GM23338 (cell line): ENCODE measurements at regions not wholly inside any gene's neighbourhood (a gene's known extent, or its start where the extent isn't known, plus 50 kb on each side); places are given as distances from the start of the nearest gene placed in this dataset.

Experiments used
- ATAC-seq: fragments of 200-7000 bp; cut with Tn5 transposase; 3 replicates; pipeline ENCODE4 v1.9.1; 2020
- DNase-seq: peaks from one replicate; pipeline ENCODE4 v3.0.0-alpha.2; 2015; ENCODE audit warnings: low spot score
- H2AFZ ChIP-seq: fragments of 200-600 bp; sonication (generic); 2 replicates; pipeline ENCODE4 v1.8.0; 2016; ENCODE audit warnings: antibody characterized with exemption, mild to moderate bottlenecking, moderate library complexity
- H3F3A ChIP-seq: fragments of 200-600 bp; sonication (generic); replicated peaks from 2 replicates; pipeline ENCODE4 v1.8.0; 2017; ENCODE audit warnings: antibody characterized with exemption, mixed run types, low read depth
- H3K27ac ChIP-seq: fragments of 200-600 bp; sonication (generic); 2 replicates; pipeline ENCODE4 v1.6.1; 2016; ENCODE audit warnings: low read depth
- H3K27me3 ChIP-seq: fragments of 200-600 bp; sonication (generic); 2 replicates; pipeline ENCODE4 v1.8.0; 2016; ENCODE audit warnings: mild to moderate bottlenecking, mixed run types, moderate library complexity; ENCODE audit not compliant: insufficient read depth
- H3K36me3 ChIP-seq: fragments of 200-600 bp; sonication (generic); 2 replicates; pipeline ENCODE4 v1.8.0; 2016; ENCODE audit warnings: mild to moderate bottlenecking; ENCODE audit not compliant: insufficient read depth
- H3K4me1 ChIP-seq: fragments of 200-600 bp; sonication (generic); 2 replicates; pipeline ENCODE4 v1.8.0; 2016; ENCODE audit warnings: mild to moderate bottlenecking, moderate library complexity; ENCODE audit not compliant: insufficient read depth
- H3K4me2 ChIP-seq: fragments of 200-600 bp; sonication (generic); 2 replicates; pipeline ENCODE4 v1.7.1; 2017; ENCODE audit warnings: mixed run types
- H3K4me3 ChIP-seq: fragments of 200-600 bp; sonication (generic); 2 replicates; pipeline ENCODE4 v1.6.1; 2016; ENCODE audit warnings: mixed run types
- H3K79me2 ChIP-seq: fragments of 200-600 bp; sonication (generic); replicated peaks from 2 replicates; pipeline ENCODE4 v1.8.0; 2017; ENCODE audit warnings: mild to moderate bottlenecking; ENCODE audit not compliant: insufficient read depth
- H3K9me2 ChIP-seq: fragments of 200-600 bp; sonication (generic); 2 replicates; pipeline ENCODE4 v1.8.0; 2017; ENCODE audit not compliant: insufficient read depth
- H4K20me1 ChIP-seq: fragments of 200-600 bp; sonication (generic); replicated peaks from 2 replicates; pipeline ENCODE4 v1.8.0; 2017; ENCODE audit warnings: mild to moderate bottlenecking; ENCODE audit not compliant: insufficient read depth
- H3K27ac Mint-ChIP-seq: 2 replicates; pipeline ENCODE4 v1.8.0; 2020; ENCODE audit warnings: inconsistent platforms, mild to moderate bottlenecking, moderate library complexity, mixed read lengths
- H3K27me3 Mint-ChIP-seq: 3 replicates; pipeline ENCODE4 v1.8.0; 2022; ENCODE audit warnings: low read depth, mild to moderate bottlenecking, moderate library complexity, mixed read lengths, inconsistent platforms; ENCODE audit not compliant: insufficient read depth, poor library complexity
- H3K36me3 Mint-ChIP-seq: 3 replicates; pipeline ENCODE4 v1.8.0; 2021; ENCODE audit warnings: low read depth, mild to moderate bottlenecking, inconsistent platforms, moderate library complexity, mixed read lengths
- H3K4me1 Mint-ChIP-seq: 3 replicates; pipeline ENCODE4 v1.8.0; 2020; ENCODE audit warnings: mild to moderate bottlenecking, inconsistent platforms, mixed read lengths
- H3K4me3 Mint-ChIP-seq: 3 replicates; pipeline ENCODE4 v1.8.0; 2021; ENCODE audit warnings: moderate library complexity, mild to moderate bottlenecking, inconsistent platforms, mixed read lengths
- H3K9me3 Mint-ChIP-seq: 3 replicates; pipeline ENCODE4 v1.8.0; 2020; ENCODE audit warnings: moderate library complexity, mild to moderate bottlenecking, inconsistent platforms, mixed read lengths
- CREB1 ChIP-seq: fragments of 250-450 bp; sonication (Bioruptor Pico); IDR thresholded peaks from 2 replicates; pipeline ENCODE4 v1.5.0; 2020; ENCODE audit warnings: low read depth, mild to moderate bottlenecking, moderate library complexity
- EZH2 ChIP-seq: fragments of 200-600 bp; sonication (generic); IDR thresholded peaks from one replicate; pipeline ENCODE4 v1.8.0; 2017; ENCODE audit warnings: antibody characterized with exemption, mild to moderate bottlenecking, low read depth; ENCODE audit not compliant: unreplicated experiment
- EZH2phosphoT487 ChIP-seq: fragments of 200-600 bp; sonication (generic); IDR thresholded peaks from one replicate; pipeline ENCODE4 v1.8.1; 2018; ENCODE audit warnings: antibody characterized with exemption; ENCODE audit not compliant: unreplicated experiment
- JUNB ChIP-seq: IDR thresholded peaks from one replicate; pipeline ENCODE4 v1.6.1; 2016; ENCODE audit warnings: antibody characterized with exemption; ENCODE audit not compliant: unreplicated experiment
- NANOG ChIP-seq: IDR thresholded peaks from 2 replicates; pipeline ENCODE4 v1.6.1; 2016; ENCODE audit warnings: antibody characterized with exemption, borderline replicate concordance
- POLR2AphosphoS5 ChIP-seq: IDR thresholded peaks from 2 replicates; pipeline ENCODE4 v1.6.1; 2016; ENCODE audit warnings: antibody characterized with exemption, low read depth
- STAT1 ChIP-seq: IDR thresholded peaks from one replicate; pipeline ENCODE4 v1.6.1; 2016; ENCODE audit warnings: antibody characterized with exemption; ENCODE audit not compliant: unreplicated experiment
- ZNF331 ChIP-seq: fragments of 250-450 bp; sonication (Bioruptor Pico); IDR thresholded peaks from 2 replicates; pipeline ENCODE4 v1.5.0; 2020; ENCODE audit warnings: low read depth, mild to moderate bottlenecking, moderate library complexity
- TF ChIP-seq, protein P1 (sequence below): fragments of 250-450 bp; sonication (Bioruptor Pico); IDR thresholded peaks from 2 replicates; pipeline ENCODE4 v1.5.0; 2020; ENCODE audit warnings: mild to moderate bottlenecking, moderate library complexity
- TF ChIP-seq, protein P2 (sequence below): IDR thresholded peaks from 2 replicates; pipeline ENCODE4 v1.6.1; 2016; ENCODE audit warnings: antibody characterized with exemption
- TF ChIP-seq, protein P3 (sequence below): IDR thresholded peaks from one replicate; pipeline ENCODE4 v1.6.1; 2018; ENCODE audit warnings: antibody characterized with exemption; ENCODE audit not compliant: unreplicated experiment
- TF ChIP-seq, protein P4 (sequence below), 2 experiments: fragments of 200-600 bp in 1 of 2; sonication (generic) in 1 of 2; conservative IDR thresholded peaks; 2 replicates each; pipeline versions ENCODE4 v1.5.1 to v1.6.1; 2016 to 2017; ENCODE audit warnings: antibody characterized with exemption in 2 of 2, low read depth in 2 of 2, mild to moderate bottlenecking in 2 of 2, moderate library complexity in 1 of 2

DNA sequence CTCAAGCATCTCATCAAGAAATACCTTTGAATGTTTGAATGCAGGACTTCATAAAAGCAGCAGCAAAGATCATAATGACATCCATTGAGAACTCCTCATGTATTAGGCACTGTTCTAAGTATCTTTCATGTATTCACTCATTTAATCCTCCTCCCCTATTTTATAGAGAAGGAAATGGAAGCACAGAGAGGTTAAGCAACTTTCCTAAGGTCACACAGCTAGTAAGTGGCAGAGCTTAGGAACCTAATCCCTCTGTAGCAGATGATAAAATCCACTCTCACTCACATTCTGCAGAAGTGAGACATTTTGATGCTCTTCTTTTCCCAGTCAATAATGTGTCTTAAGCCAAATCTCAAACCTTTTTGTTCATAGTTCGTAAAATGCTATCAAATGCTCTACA is 350.8 kb upstream of the C16orf82 start (continued):
- TF ChIP-seq, protein P1, sequence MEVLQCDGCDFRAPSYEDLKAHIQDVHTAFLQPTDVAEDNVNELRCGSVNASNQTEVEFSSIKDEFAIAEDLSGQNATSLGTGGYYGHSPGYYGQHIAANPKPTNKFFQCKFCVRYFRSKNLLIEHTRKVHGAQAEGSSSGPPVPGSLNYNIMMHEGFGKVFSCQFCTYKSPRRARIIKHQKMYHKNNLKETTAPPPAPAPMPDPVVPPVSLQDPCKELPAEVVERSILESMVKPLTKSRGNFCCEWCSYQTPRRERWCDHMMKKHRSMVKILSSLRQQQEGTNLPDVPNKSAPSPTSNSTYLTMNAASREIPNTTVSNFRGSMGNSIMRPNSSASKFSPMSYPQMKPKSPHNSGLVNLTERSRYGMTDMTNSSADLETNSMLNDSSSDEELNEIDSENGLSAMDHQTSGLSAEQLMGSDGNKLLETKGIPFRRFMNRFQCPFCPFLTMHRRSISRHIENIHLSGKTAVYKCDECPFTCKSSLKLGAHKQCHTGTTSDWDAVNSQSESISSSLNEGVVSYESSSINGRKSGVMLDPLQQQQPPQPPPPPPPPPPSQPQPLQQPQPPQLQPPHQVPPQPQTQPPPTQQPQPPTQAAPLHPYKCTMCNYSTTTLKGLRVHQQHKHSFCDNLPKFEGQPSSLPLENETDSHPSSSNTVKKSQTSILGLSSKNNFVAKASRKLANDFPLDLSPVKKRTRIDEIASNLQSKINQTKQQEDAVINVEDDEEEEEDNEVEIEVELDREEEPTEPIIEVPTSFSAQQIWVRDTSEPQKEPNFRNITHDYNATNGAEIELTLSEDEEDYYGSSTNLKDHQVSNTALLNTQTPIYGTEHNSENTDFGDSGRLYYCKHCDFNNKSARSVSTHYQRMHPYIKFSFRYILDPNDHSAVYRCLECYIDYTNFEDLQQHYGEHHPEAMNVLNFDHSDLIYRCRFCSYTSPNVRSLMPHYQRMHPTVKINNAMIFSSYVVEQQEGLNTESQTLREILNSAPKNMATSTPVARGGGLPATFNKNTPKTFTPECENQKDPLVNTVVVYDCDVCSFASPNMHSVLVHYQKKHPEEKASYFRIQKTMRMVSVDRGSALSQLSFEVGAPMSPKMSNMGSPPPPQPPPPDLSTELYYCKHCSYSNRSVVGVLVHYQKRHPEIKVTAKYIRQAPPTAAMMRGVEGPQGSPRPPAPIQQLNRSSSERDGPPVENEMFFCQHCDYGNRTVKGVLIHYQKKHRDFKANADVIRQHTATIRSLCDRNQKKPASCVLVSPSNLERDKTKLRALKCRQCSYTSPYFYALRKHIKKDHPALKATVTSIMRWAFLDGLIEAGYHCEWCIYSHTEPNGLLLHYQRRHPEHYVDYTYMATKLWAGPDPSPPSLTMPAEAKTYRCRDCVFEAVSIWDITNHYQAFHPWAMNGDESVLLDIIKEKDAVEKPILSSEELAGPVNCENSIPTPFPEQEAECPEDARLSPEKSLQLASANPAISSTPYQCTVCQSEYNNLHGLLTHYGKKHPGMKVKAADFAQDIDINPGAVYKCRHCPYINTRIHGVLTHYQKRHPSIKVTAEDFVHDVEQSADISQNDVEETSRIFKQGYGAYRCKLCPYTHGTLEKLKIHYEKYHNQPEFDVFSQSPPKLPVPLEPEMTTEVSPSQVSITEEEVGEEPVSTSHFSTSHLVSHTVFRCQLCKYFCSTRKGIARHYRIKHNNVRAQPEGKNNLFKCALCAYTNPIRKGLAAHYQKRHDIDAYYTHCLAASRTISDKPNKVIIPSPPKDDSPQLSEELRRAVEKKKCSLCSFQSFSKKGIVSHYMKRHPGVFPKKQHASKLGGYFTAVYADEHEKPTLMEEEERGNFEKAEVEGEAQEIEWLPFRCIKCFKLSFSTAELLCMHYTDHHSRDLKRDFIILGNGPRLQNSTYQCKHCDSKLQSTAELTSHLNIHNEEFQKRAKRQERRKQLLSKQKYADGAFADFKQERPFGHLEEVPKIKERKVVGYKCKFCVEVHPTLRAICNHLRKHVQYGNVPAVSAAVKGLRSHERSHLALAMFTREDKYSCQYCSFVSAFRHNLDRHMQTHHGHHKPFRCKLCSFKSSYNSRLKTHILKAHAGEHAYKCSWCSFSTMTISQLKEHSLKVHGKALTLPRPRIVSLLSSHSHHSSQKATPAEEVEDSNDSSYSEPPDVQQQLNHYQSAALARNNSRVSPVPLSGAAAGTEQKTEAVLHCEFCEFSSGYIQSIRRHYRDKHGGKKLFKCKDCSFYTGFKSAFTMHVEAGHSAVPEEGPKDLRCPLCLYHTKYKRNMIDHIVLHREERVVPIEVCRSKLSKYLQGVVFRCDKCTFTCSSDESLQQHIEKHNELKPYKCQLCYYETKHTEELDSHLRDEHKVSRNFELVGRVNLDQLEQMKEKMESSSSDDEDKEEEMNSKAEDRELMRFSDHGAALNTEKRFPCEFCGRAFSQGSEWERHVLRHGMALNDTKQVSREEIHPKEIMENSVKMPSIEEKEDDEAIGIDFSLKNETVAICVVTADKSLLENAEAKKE (CRISPR knock-in tag): no peak
- TF ChIP-seq POLR2AphosphoS5: no peak
- TF ChIP-seq, protein P2, sequence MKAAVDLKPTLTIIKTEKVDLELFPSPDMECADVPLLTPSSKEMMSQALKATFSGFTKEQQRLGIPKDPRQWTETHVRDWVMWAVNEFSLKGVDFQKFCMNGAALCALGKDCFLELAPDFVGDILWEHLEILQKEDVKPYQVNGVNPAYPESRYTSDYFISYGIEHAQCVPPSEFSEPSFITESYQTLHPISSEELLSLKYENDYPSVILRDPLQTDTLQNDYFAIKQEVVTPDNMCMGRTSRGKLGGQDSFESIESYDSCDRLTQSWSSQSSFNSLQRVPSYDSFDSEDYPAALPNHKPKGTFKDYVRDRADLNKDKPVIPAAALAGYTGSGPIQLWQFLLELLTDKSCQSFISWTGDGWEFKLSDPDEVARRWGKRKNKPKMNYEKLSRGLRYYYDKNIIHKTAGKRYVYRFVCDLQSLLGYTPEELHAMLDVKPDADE: no peak
- TF ChIP-seq JUNB: no peak
- TF ChIP-seq NANOG: no peak
- no peak for TF ChIP-seq ZNF331 (CRISPR knock-in tag)

DNA sequence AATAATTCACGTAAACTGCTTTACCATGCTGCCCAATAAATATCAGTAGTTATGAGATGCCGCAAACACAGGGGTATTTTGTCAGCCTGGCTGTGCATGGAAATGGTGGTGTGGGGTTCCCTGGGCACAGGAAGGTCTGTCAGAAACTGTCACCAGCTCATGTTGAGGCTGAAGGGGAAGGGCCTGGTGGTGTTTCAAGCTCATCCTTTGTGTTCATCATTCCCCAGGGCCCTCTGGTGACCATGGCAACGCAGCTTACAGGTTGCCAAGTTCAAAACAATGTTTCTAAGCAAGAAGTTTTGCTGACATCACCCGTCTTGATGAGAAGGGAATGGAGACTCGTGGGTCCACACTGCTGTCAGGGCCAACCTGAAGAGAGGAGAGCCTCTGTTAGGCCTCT is 348.9 kb upstream of the C16orf82 start:
- no peaks in the 10 kb centered on the region for H3K4me1 ChIP-seq
- 0 out of 3 replicates have a peak, but pooled peaks cover 3% of the 10 kb centered on the region for H3K36me3 Mint-ChIP-seq
- no peaks in the 10 kb centered on the region for H3K4me1 Mint-ChIP-seq
- H3K27me3 Mint-ChIP-seq: peaks cover 4% of the 10 kb centered on the region
- H3K9me3 Mint-ChIP-seq: peaks cover 87% of the 10 kb centered on the region
- H3K9me2 ChIP-seq: no peaks in the 10 kb centered on the region
- no peak overlapping the region for H3K4me3 ChIP-seq
- H3F3A ChIP-seq: no peaks in the 10 kb centered on the region
- no peak overlapping the region for H2AFZ ChIP-seq
- no peaks in the 10 kb centered on the region for H3K79me2 ChIP-seq
- H3K27ac ChIP-seq: no peak overlapping the region
- ATAC-seq (no peak), DNase-seq (peak; percentile 15)
- no peaks in the 10 kb centered on the region for H3K27me3 ChIP-seq
- H3K4me2 ChIP-seq: no peak overlapping the region
- no peaks in the 10 kb centered on the region for H3K36me3 ChIP-seq
- TF ChIP-seq EZH2 (no peak), NANOG (no peak), JUNB (no peak), STAT1 (no peak), EZH2phosphoT487 (no peak), CREB1 (CRISPR knock-in tag) (no peak)
- TF ChIP-seq, protein P3, sequence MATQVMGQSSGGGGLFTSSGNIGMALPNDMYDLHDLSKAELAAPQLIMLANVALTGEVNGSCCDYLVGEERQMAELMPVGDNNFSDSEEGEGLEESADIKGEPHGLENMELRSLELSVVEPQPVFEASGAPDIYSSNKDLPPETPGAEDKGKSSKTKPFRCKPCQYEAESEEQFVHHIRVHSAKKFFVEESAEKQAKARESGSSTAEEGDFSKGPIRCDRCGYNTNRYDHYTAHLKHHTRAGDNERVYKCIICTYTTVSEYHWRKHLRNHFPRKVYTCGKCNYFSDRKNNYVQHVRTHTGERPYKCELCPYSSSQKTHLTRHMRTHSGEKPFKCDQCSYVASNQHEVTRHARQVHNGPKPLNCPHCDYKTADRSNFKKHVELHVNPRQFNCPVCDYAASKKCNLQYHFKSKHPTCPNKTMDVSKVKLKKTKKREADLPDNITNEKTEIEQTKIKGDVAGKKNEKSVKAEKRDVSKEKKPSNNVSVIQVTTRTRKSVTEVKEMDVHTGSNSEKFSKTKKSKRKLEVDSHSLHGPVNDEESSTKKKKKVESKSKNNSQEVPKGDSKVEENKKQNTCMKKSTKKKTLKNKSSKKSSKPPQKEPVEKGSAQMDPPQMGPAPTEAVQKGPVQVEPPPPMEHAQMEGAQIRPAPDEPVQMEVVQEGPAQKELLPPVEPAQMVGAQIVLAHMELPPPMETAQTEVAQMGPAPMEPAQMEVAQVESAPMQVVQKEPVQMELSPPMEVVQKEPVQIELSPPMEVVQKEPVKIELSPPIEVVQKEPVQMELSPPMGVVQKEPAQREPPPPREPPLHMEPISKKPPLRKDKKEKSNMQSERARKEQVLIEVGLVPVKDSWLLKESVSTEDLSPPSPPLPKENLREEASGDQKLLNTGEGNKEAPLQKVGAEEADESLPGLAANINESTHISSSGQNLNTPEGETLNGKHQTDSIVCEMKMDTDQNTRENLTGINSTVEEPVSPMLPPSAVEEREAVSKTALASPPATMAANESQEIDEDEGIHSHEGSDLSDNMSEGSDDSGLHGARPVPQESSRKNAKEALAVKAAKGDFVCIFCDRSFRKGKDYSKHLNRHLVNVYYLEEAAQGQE: no peak
- TF ChIP-seq, protein P4, sequence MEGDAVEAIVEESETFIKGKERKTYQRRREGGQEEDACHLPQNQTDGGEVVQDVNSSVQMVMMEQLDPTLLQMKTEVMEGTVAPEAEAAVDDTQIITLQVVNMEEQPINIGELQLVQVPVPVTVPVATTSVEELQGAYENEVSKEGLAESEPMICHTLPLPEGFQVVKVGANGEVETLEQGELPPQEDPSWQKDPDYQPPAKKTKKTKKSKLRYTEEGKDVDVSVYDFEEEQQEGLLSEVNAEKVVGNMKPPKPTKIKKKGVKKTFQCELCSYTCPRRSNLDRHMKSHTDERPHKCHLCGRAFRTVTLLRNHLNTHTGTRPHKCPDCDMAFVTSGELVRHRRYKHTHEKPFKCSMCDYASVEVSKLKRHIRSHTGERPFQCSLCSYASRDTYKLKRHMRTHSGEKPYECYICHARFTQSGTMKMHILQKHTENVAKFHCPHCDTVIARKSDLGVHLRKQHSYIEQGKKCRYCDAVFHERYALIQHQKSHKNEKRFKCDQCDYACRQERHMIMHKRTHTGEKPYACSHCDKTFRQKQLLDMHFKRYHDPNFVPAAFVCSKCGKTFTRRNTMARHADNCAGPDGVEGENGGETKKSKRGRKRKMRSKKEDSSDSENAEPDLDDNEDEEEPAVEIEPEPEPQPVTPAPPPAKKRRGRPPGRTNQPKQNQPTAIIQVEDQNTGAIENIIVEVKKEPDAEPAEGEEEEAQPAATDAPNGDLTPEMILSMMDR (conservative IDR thresholded peaks at IDR 0.05; ENCODE audit: low read depth in 2 of 2): no peak
- H4K20me1 ChIP-seq: no peaks in the 10 kb centered on the region
- no peak overlapping the region for H3K27ac Mint-ChIP-seq
- H3K4me3 Mint-ChIP-seq: no peak overlapping the region
